ENCODE measurements at regions not wholly inside any gene's neighbourhood (a gene's known extent, or its start where the extent isn't known, plus 50 kb on each side); places are given as distances from the start of the nearest gene placed in this dataset.
"Not testable (repeated sequence)": the region's sequence is repeated elsewhere in the genome, so short reads cannot be mapped to it uniquely, and the experiment has no call there.

- TF ChIP-seq CTCF (conservative IDR thresholded peaks at IDR 0.05): no peak
- no peak overlapping the region for H3K27ac Mint-ChIP-seq (ENCODE audit: unreplicated experiment)
- no peaks in the 10 kb centered on the region for H3K36me3 Mint-ChIP-seq (ENCODE audit: low read depth)
- peaks cover 6% of the 10 kb centered on the region for H3K9me3 Mint-ChIP-seq
- no peaks in the 10 kb centered on the region for H3K4me1 Mint-ChIP-seq
- H3K4me3 Mint-ChIP-seq: no peak overlapping the region
- no peaks in the 10 kb centered on the region for H3K27me3 Mint-ChIP-seq (ENCODE audit: low read depth)
- no peak for DNase-seq (ENCODE audit: low read depth, low spot score)
Observed at GRCh38 chr13:55963934-55964333, 1176.8 kb upstream of the PRR20A start.

GRCh38 chr13:55967055-55967454 is 1173.7 kb upstream of the PRR20A start:
- Mint-ChIP-seq H3K36me3 (ENCODE audit: low read depth) (no peaks in the 10 kb centered on the region), H3K9me3 (peaks cover 6% of the 10 kb centered on the region), H3K27ac (ENCODE audit: unreplicated experiment) (no peak overlapping the region), H3K4me1 (no peaks in the 10 kb centered on the region), H3K4me3 (no peak overlapping the region), H3K27me3 (ENCODE audit: low read depth) (no peaks in the 10 kb centered on the region)
- no peak for TF ChIP-seq CTCF (conservative IDR thresholded peaks at IDR 0.05)
- no peak for DNase-seq (ENCODE audit: low read depth, low spot score)

GRCh38 chr13:55977436-55977835 is 1163.3 kb upstream of the PRR20A start:
- no peaks in the 10 kb centered on the region for H3K27me3 Mint-ChIP-seq (ENCODE audit: low read depth)
- no peak for TF ChIP-seq CTCF (conservative IDR thresholded peaks at IDR 0.05)
- H3K4me3 Mint-ChIP-seq: no peak overlapping the region
- DNase-seq (ENCODE audit: low read depth, low spot score): no peak
- no peak overlapping the region for H3K27ac Mint-ChIP-seq (ENCODE audit: unreplicated experiment)
- H3K36me3 Mint-ChIP-seq (ENCODE audit: low read depth): peaks cover 4% of the 10 kb centered on the region
- no peaks in the 10 kb centered on the region for H3K4me1 Mint-ChIP-seq
- H3K9me3 Mint-ChIP-seq: peaks cover 6% of the 10 kb centered on the region

GRCh38 chr13:55981381-55981780 is 1159.3 kb upstream of the PRR20A start:
- Mint-ChIP-seq H3K27me3 (ENCODE audit: low read depth) (no peaks in the 10 kb centered on the region), H3K4me1 (no peaks in the 10 kb centered on the region)

GRCh38 chr13:55984026-55984425 is 1156.7 kb upstream of the PRR20A start:
- H3K27me3 Mint-ChIP-seq (ENCODE audit: low read depth); H3K9me3 Mint-ChIP-seq; H3K4me3 Mint-ChIP-seq; H3K36me3 Mint-ChIP-seq (ENCODE audit: low read depth); H3K4me1 Mint-ChIP-seq; H3K27ac Mint-ChIP-seq (ENCODE audit: unreplicated experiment); DNase-seq (ENCODE audit: low read depth, low spot score): not testable (repeated sequence)

More at GRCh38 chr13:55981381-55981780, 1159.3 kb upstream of the PRR20A start:
- no peak for DNase-seq (ENCODE audit: low read depth, low spot score)
- TF ChIP-seq CTCF (conservative IDR thresholded peaks at IDR 0.05): no peak
- no peak overlapping the region for H3K4me3 Mint-ChIP-seq
- peaks cover 4% of the 10 kb centered on the region for H3K36me3 Mint-ChIP-seq (ENCODE audit: low read depth)
- H3K27ac Mint-ChIP-seq (ENCODE audit: unreplicated experiment): no peak overlapping the region
- peaks cover 6% of the 10 kb centered on the region for H3K9me3 Mint-ChIP-seq

- no peak for DNase-seq (ENCODE audit: low read depth, low spot score)
- Mint-ChIP-seq H3K4me1 (no peaks in the 10 kb centered on the region), H3K36me3 (ENCODE audit: low read depth) (no peaks in the 10 kb centered on the region), H3K9me3 (no peaks in the 10 kb centered on the region), H3K27me3 (ENCODE audit: low read depth) (no peaks in the 10 kb centered on the region), H3K4me3 (no peak overlapping the region), H3K27ac (ENCODE audit: unreplicated experiment) (no peak overlapping the region)
- TF ChIP-seq CTCF (conservative IDR thresholded peaks at IDR 0.05): no peak
Observed at GRCh38 chr13:55990631-55991030, 1150.1 kb upstream of the PRR20A start.

Measured in neural crest cell (in vitro differentiated cells).